Central memory CD8-positive, alpha-beta T cell (primary cell): ENCODE measurements at regions not wholly inside any gene's neighbourhood (a gene's known extent, or its start where the extent isn't known, plus 50 kb on each side); places are given as distances from the start of the nearest gene placed in this dataset.
"Not testable (repeated sequence)": the region's sequence is repeated elsewhere in the genome, so short reads cannot be mapped to it uniquely, and the experiment has no call there.

ENCODE experiments used
- ATAC-seq: fragments of 150-1000 bp; cut with Tn5 transposase; replicated peaks from 2 replicates; pipeline ENCODE4 v1.10.0; 2022; ENCODE audit warnings: mild to moderate bottlenecking, moderate FRiP score, moderate number of reproducible peaks; ENCODE audit not compliant: poor library complexity, severe bottlenecking; ENCODE audit errors: extremely low read depth
- DNase-seq, 2 donors: peaks; one replicate each; pipeline ENCODE4 v3.0.0; 2021; ENCODE audit warnings: low spot score in 2 of 2
- H3K27ac Mint-ChIP-seq: one replicate; pipeline ENCODE4 v1.8.0; 2022; ENCODE audit warnings: low read depth, mild to moderate bottlenecking, moderate library complexity, mixed read lengths
- H3K27me3 Mint-ChIP-seq: one replicate; pipeline ENCODE4 v1.8.0; 2022; ENCODE audit warnings: mixed read lengths
- H3K36me3 Mint-ChIP-seq: one replicate; pipeline ENCODE4 v1.8.0; 2022; ENCODE audit warnings: mild to moderate bottlenecking, moderate library complexity, mixed read lengths; ENCODE audit not compliant: insufficient read depth
- H3K4me1 Mint-ChIP-seq: one replicate; pipeline ENCODE4 v1.8.0; 2022; ENCODE audit warnings: mixed read lengths
- H3K4me3 Mint-ChIP-seq: one replicate; pipeline ENCODE4 v1.8.0; 2022; ENCODE audit warnings: mild to moderate bottlenecking, moderate library complexity, mixed read lengths
- H3K9me3 Mint-ChIP-seq: one replicate; pipeline ENCODE4 v1.8.0; 2022; ENCODE audit warnings: mixed read lengths

DNA sequence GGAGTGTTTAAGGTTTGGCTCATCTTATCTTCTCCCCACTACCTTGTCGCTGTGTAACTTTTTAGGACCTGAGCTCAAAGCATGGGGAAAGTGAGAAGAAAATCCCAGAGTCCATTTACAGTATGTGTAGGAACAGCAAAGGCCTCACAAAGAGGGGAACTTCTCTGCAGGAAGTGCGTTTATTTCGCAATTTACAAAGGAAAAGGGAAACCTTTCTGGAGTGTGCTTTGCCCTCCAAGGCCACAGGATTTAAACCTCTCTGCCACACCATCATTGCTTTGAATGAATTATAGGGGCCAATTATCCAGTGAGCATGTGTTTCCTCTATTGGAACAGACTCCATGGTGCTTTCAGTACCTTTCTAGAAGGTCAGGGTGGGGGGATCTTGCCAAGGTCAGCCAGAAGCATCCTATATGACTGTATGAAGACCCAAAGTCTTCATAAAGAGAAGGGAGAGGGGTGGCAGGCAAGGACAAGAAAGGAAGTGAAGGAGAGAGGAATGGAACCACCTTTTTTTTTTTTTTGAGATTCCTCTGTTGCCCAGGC is 68.1 kb upstream of the LMO2 start:
- DNase-seq = no peak
- no peaks in the 10 kb centered on the region for H3K36me3 Mint-ChIP-seq
- H3K27me3 Mint-ChIP-seq = peaks cover 50% of the 10 kb centered on the region
- H3K27ac Mint-ChIP-seq = no peak overlapping the region
- no peaks in the 10 kb centered on the region for H3K9me3 Mint-ChIP-seq
- no peak overlapping the region for H3K4me3 Mint-ChIP-seq
- no peaks in the 10 kb centered on the region for H3K4me1 Mint-ChIP-seq
- ATAC-seq = no peak

GRCh38 chr11:33957304-33957917 is 65.5 kb upstream of the LMO2 start:
- Mint-ChIP-seq H3K36me3 (no peaks in the 10 kb centered on the region), H3K27me3 (peaks cover 49% of the 10 kb centered on the region), H3K4me3 (no peak overlapping the region), H3K4me1 (no peaks in the 10 kb centered on the region), H3K27ac (no peak overlapping the region), H3K9me3 (no peaks in the 10 kb centered on the region)
- ATAC-seq = no peak
- no peak for DNase-seq

GRCh38 chr11:33956611-33957010 is 64.7 kb upstream of the LMO2 start:
- ATAC-seq = no peak
- no peak overlapping the region for H3K27ac Mint-ChIP-seq
- H3K9me3 Mint-ChIP-seq = no peaks in the 10 kb centered on the region
- H3K4me1 Mint-ChIP-seq = no peaks in the 10 kb centered on the region
- H3K4me3 Mint-ChIP-seq = no peak overlapping the region
- peaks cover 41% of the 10 kb centered on the region for H3K27me3 Mint-ChIP-seq
- H3K36me3 Mint-ChIP-seq = no peaks in the 10 kb centered on the region
- no peak for DNase-seq

GRCh38 chr11:33953289-33953688 is 61.4 kb upstream of the LMO2 start:
- peaks cover 39% of the 10 kb centered on the region for H3K27me3 Mint-ChIP-seq
- H3K4me1 Mint-ChIP-seq = no peaks in the 10 kb centered on the region
- H3K9me3 Mint-ChIP-seq = no peaks in the 10 kb centered on the region
- ATAC-seq (no peak), DNase-seq (no peak)
- no peaks in the 10 kb centered on the region for H3K36me3 Mint-ChIP-seq
- H3K27ac Mint-ChIP-seq = no peak overlapping the region
- no peak overlapping the region for H3K4me3 Mint-ChIP-seq

DNA sequence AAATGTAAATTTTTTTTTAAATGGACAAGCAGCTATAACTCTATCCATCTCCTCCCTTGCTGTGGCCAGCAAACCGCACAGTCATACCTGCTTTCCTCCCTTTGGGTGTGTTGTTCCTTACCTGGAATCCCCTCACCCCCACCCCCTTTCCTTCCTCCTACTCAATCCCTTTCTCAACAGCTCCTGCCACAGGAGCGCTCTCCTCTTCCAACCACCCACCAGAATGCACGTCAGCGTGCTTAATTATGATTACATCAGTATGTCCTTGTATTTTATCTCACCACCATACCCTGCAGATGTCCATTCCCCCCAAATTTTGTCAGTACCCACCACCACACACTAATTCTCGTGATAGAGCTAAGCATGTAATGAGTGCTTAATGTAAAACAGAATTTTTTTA is 60.9 kb upstream of the LMO2 start:
- Mint-ChIP-seq H3K36me3 (no peaks in the 10 kb centered on the region), H3K27ac (no peak overlapping the region), H3K4me3 (no peak overlapping the region), H3K9me3 (no peaks in the 10 kb centered on the region), H3K4me1 (no peaks in the 10 kb centered on the region), H3K27me3 (peaks cover 39% of the 10 kb centered on the region)
- DNase-seq (no peak), ATAC-seq (no peak)

- H3K4me1 Mint-ChIP-seq = no peaks in the 10 kb centered on the region
- no peaks in the 10 kb centered on the region for H3K36me3 Mint-ChIP-seq
- no peak overlapping the region for H3K4me3 Mint-ChIP-seq
- no peak overlapping the region for H3K27ac Mint-ChIP-seq
- ATAC-seq = no peak
- H3K27me3 Mint-ChIP-seq = peaks cover 23% of the 10 kb centered on the region
- H3K9me3 Mint-ChIP-seq = no peaks in the 10 kb centered on the region
- no peak for DNase-seq
These were observed 57.5 kb upstream of the LMO2 start for GRCh38 chr11:33949252-33949913.

DNA sequence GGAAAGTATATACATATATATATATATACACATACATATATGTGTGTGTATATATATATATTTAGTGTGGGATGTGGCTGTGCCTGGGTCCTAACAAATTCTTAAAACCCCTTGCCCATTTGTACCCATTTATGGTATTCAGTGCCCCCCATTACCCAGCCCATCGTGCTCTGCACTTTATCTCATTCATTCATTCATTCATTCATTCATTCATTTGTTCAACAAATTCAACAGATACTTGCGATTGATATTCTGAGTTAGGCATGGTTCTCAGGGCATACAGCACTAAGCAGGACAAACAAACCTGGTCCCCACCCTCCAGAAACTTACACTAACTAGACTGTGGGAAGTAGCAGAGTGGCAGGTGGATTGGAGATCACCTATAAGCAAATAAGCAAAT is 56.6 kb upstream of the LMO2 start:
- Mint-ChIP-seq H3K27me3 (peaks cover 17% of the 10 kb centered on the region), H3K4me3 (no peak overlapping the region), H3K4me1 (no peaks in the 10 kb centered on the region), H3K27ac (no peak overlapping the region), H3K36me3 (no peaks in the 10 kb centered on the region), H3K9me3 (no peaks in the 10 kb centered on the region)
- ATAC-seq (no peak), DNase-seq (no peak)

DNA sequence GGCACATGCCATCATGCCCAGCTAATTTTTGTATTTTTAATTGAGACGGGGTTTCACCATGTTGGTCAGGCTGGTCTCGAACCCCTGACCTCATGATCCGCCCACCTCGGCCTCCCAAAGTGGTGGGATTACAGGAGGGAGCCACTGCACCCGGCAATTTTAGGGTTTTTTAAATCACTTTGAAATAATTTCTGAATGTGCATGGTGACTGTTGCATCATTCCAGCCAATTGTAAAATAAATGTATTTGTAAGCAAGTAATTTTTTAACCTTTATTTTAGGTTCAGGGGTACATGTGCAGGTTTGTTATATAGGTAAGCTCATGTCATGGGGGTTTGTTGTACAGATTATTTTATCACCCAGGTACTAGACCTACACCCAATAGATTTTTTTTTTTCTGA is 56.0 kb upstream of the LMO2 start:
- not testable (repeated sequence) for H3K9me3 Mint-ChIP-seq, H3K36me3 Mint-ChIP-seq, DNase-seq, H3K4me1 Mint-ChIP-seq, H3K27ac Mint-ChIP-seq, H3K4me3 Mint-ChIP-seq, ATAC-seq
- peaks cover 17% of the 10 kb centered on the region for H3K27me3 Mint-ChIP-seq

GRCh38 chr11:33946930-33947329 is 55.1 kb upstream of the LMO2 start:
- H3K4me1 Mint-ChIP-seq = no peaks in the 10 kb centered on the region
- no peak overlapping the region for H3K27ac Mint-ChIP-seq
- no peaks in the 10 kb centered on the region for H3K9me3 Mint-ChIP-seq
- no peaks in the 10 kb centered on the region for H3K36me3 Mint-ChIP-seq
- peaks cover 17% of the 10 kb centered on the region for H3K27me3 Mint-ChIP-seq
- ATAC-seq (no peak), DNase-seq (no peak)
- H3K4me3 Mint-ChIP-seq = no peak overlapping the region

GRCh38 chr11:33945481-33946268 is 53.8 kb upstream of the LMO2 start:
- Mint-ChIP-seq H3K27ac (no peak overlapping the region), H3K27me3 (peaks cover 17% of the 10 kb centered on the region), H3K9me3 (no peaks in the 10 kb centered on the region), H3K36me3 (no peaks in the 10 kb centered on the region), H3K4me1 (no peaks in the 10 kb centered on the region), H3K4me3 (no peak overlapping the region)
- ATAC-seq (no peak), DNase-seq (no peak)

DNA sequence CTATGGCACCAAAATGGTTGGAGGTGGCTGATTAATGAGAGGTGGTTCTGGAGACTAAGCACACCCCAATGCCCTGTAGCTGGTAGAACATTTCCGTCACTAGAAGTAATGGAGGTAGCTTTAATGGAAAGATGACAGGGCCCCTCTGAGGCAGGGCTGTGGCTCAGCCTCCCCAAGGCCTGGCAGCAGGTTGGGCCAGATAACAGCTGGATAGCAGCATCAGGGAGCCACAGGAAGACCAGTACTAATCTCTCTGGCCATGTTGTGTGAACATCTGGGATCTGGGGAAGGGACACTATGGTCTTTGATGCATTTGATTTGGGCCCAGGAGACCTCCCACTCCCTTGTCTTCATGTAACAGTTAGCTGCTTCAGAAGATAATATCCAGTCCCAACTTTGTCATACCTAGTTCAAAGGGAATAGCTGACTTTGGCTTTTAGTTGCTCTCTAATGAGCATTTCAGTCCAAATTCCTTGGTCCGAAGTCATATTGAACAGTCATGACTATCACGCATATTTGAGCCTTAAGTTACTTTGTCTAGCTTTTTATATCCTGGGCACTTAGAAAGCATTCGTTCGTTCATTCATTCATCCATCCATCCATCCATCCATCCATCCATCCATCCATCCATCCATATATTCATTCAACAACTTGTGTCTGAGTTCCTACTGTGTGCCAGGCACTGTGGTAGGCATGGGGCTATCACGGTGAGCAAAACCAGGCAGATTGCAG is 53.0 kb upstream of the LMO2 start:
- no peak for ATAC-seq
- no peaks in the 10 kb centered on the region for H3K4me1 Mint-ChIP-seq
- H3K4me3 Mint-ChIP-seq = no peak overlapping the region
- no peak for DNase-seq
- H3K9me3 Mint-ChIP-seq = no peaks in the 10 kb centered on the region
- H3K36me3 Mint-ChIP-seq = no peaks in the 10 kb centered on the region
- no peak overlapping the region for H3K27ac Mint-ChIP-seq
- H3K27me3 Mint-ChIP-seq = peaks cover 15% of the 10 kb centered on the region

DNA sequence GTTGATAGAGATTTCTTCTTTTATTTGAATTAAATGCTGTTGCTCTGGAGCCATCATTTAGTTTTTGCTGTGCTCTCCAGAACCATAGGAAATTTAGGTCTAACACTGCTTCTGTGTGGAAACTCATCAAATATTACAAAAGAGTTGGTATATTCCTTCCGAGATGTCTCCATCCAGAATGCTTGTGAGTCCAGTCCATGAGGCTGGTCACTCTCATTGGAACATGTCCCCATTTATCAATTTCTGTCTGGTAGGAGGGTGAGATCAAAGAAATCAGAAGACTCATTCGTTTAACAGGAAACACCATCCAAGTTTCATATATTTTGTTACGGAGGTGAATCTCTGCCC is 52.4 kb upstream of the LMO2 start:
- Mint-ChIP-seq H3K9me3 (no peaks in the 10 kb centered on the region), H3K4me1 (no peaks in the 10 kb centered on the region), H3K27ac (no peak overlapping the region), H3K36me3 (no peaks in the 10 kb centered on the region), H3K27me3 (peaks cover 9% of the 10 kb centered on the region), H3K4me3 (no peak overlapping the region)
- no peak for ATAC-seq
- DNase-seq = no peak
